Stimulated activated CD8-positive, alpha-beta memory T cell treated with anti-CD3 and anti-CD28 coated beads, Interleukin-7, amount 100 ng/mL, for 4 hours (primary cell): ENCODE measurements at regions not wholly inside any gene's neighbourhood (a gene's known extent, or its start where the extent isn't known, plus 50 kb on each side); places are given as distances from the start of the nearest gene placed in this dataset.

ENCODE experiments used
- DNase-seq, 2 donors: peaks; one replicate each; pipeline ENCODE4 v3.0.0-alpha.2; 2020; ENCODE audit warnings: low read depth in 2 of 2

DNA sequence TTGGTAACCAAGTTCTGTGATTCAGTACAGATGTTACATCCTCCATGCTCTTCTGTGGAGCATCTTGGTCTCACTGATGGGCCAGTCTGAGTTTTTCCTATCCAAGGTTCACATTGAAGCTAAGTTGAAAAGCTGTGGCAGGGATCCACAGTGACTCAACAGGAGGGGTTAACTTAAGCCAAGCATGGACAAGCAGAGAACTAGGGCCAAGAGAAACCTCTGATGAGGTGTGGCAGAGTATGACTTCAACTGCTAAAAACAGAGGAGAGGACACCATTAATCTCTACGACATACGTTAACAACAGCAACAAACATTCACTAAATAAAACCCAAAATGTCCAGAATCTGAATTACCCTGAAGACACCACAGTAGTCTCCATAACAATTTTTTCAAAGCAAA lies 268.1 kb upstream of the UBE2E2 start:
- DNase-seq = no peak

DNA sequence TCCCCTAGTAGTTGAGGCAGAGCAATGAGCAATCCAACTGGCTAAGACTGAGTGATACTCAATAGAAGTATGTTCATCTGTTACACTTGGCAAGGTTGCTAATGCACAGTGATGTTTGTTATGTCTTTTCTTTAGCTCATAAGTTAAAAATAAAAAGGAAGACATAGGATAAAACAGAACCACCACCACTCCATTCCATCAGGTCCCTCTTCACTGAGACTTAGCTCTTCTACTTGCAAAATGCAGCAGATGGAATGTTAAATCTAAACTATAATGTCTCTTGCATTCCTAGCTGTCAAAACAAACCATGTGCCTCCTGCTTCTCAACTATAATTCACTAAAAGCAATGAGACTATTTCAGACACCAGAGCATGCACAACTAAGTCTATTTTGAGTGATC lies 265.6 kb upstream of the UBE2E2 start:
- DNase-seq = no peak

DNA sequence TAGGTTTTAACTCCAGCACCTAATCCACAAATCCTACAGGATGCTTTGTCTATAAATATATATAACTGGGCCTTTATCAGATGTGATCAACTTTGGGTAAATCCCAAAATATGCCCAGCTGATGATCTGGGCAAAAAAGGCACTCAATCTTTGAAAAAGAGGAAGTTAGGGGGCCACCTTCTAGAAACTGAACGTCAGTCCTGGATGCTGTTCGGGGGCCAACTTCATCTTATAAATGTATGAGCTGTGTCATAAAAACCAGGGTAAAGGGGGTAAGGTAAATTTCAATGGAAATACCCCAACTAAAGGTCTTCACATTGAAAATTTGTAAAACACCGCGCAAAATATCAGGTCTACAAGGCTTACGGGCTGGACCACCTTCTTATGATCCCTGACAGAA lies 264.4 kb upstream of the UBE2E2 start:
- DNase-seq = no peak

DNA sequence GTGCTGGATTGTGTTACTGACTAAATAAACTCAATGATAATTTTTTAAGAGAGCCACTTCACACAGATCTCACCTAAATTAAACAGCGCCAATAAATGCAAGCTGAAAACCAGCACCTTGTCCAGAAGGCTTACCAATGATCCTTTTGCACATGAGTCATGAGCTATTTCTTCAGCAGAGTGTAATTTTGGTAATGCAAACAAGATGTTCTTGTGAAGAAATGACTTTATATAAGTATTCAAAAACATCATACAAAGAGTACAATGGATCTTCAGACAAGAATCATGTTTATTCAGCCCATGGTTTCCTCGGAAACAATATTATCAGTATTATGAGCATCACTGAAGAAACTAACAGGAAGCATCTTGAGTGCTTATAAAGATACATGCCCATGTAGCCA lies 263.8 kb upstream of the UBE2E2 start:
- DNase-seq = no peak

DNA sequence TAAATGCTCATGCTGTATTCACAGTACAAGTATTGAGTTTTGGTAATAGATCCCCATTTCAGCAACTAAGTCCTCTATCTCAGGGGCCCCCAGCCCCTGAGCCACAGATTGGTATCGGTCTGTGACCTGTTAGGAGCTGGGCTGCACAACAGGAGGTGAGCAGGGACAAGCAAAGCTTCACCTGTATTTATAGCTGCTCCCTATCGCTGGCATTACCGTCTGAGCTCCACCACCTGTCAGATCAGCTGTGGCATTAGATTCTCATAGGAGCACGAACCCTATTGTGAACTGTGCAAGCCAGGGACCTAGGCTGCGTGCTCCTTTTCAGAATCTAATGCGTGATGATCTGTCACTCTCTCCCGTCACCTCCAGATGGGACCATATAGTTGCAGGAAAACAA lies 262.8 kb upstream of the UBE2E2 start:
- no peak for DNase-seq

DNA sequence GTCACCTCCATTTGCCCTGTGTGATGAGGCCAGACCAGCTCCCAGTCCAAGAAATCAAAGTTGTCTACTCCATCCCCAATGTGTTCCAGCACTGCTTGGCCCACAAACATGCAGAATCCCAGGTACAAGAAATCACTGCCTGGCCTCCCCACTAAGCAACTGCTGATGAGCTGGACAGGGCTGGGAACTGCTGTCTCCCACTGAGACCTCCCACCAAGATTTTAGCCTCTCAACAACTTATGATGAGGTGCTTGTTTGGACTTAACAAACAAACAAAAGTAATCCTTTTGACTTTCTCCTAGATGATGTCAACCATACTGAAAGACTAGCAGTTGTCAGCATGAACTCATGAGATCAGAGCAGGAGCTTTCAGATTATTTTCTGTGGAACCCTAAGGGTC lies 260.1 kb upstream of the UBE2E2 start:
- no peak for DNase-seq

DNA sequence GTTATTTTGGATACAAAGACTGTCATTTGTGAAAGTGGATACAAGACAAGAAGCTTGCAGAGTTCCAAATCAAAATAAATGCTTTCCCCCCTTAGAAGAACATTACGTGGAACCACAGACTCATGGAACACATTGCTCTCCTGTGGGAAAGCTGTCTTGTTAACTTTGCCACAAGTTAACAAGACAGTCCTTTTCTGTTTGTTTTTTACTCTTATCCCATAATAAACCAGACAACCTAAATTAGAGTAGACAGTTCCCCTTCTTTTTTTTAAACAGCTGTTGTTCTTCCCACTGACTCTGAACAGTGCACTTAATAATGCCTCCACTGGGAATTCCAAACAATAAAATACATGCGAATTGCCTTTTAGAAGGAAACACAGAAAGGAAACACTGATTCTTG lies 255.3 kb upstream of the UBE2E2 start:
- DNase-seq = no peak

DNA sequence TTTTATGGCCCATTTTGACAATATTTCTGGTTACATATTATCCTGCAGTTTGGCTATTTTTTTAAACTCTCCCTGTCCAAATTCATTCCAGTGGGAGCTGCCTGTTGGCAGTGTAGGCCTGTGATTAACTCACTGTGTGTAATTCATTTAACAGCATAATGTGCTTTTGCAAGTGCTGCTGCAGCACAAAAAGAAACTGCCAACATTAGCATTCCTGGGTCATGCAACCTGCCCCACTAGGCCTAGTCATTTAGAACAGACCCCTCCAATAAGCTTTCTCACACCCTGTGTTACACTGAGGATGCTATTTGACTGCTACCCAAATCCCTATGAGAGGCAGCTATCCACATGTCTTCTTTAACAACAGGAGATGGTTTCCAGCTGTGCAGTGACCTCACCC lies 251.2 kb upstream of the UBE2E2 start:
- no peak for DNase-seq

DNA sequence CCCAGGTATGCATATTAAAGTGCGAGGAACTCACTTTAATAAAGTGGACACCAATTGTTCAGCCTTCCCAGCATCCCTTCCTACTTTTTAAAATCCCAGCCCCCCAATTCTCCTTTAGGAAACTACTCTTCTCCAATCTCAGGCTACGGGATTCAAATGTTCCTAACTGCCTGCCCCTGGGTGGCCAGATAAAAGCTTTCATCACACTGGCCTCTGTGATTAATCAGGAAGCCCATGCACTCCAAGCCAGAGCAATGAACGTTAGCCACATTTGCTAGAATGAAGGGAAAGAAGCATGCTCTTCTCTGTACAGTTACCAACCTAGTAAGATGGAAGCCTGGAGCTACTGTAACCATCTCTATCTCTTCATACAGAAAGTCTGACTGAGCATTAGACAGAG lies 250.3 kb upstream of the UBE2E2 start:
- no peak for DNase-seq

DNA sequence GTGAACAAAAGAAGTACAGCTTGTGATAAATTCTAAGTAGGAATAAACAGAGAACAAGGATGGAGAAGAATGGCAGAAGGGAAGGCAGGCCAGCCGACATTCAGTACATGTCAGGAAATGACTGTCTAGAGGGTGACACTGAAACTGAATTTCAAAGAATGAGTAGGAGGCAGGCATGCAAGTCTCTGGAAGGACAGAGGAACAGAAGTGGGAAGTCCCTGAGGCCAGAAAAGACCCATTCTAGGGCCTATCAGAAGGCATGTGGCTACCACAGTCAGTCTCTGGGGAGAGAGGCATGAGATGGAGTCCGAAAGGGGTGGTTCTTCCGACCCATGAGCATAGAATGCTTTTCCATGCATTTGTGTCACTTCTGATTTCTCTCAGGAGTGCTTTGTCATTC lies 243.5 kb upstream of the UBE2E2 start:
- no peak for DNase-seq

DNA sequence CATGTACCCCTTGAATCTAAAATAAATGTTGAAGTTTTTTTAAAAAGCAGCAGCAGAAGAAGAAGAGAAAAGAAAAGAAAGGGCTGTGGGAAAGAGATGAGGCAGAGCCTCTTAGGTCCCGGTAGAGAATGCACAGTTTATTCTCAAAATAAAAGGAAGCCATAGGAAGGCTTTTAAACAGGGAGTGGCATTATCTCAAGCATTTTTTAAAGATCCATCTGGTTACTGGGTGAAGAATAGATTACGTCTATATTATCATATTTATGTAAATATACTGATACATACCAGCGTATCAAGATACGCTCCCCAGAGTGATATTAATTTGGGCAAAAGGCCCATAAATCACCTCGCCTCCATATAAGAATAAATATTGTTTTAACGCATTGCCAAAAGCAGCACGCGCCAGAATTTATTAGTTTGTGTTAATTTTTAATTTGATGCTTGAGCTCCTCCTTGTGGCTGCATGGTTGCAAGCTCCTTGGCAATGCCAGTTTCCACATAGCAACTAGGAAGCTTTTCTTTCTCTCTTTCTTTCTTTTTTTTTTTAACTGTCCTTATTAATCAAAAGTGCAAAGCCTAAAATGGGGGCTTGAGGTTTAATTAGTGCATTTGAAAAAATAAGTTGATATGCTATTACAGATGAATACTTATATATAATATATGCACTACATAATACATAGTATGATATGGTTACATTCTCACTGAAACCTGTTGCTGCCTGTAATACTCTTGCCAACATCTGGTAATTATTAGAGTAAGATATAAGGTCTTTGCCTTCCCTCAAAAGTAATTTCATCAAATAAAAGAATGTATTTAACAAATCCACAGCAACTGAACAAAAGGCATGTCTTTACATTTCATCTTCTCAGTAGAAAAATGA lies 242.8 kb upstream of the UBE2E2 start:
- no peak for DNase-seq

DNA sequence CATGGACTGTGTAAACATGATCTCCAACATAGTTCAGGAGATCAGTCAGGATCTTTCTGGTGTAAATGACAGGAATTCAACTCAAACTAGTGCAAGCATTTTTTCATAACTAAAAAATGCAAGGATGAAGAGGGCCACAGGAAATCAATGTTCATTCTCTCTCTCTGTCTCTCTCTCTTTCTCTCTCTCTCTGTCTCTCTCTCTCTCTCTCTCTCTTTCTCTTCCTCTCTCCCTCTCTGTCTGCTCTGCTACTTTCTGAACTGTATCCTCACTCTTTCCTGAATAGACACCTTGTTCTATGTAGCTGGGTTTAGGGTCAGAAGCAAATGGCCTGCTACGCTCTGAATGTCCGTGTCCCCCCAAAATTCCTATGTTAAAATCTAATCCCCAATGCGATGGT lies 240.9 kb upstream of the UBE2E2 start:
- no peak for DNase-seq

DNA sequence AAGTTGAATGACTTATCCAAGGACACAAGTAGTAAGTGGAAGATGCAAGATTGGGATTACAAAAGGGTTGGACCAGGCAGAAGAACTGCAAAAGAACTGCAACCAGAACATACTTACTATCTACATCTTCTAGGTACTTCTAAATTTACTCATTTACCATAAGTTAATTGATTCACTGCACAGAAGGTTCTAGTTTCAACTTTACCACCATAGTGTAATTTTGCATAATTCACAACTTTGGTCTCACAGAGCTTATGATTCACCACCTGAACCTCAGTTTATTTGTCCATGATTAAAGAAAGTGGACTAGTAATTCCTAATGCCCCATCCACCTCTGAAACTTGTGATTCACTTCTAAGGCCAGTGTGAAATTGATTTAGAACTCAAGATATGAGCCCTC lies 236.8 kb upstream of the UBE2E2 start:
- no peak for DNase-seq

DNA sequence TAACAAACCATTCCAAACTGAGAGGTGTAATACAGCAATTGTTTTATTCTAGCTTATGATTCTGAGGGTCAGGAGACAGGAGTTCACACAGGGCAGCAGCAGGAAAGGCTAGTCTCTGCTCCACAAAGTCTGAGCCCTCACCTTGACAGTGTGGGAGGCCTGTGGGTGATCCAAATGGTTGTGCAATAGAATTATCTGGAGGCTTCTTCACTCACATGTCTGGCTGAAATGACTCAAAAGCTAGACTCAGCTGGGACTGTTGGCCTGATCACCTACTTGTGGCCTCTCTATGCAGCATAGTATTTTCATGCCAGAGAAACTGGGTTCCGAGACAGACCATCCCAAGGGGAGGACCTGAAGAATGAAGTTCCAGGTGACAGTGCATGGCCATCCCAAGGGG lies 233.9 kb upstream of the UBE2E2 start:
- DNase-seq = no peak

DNA sequence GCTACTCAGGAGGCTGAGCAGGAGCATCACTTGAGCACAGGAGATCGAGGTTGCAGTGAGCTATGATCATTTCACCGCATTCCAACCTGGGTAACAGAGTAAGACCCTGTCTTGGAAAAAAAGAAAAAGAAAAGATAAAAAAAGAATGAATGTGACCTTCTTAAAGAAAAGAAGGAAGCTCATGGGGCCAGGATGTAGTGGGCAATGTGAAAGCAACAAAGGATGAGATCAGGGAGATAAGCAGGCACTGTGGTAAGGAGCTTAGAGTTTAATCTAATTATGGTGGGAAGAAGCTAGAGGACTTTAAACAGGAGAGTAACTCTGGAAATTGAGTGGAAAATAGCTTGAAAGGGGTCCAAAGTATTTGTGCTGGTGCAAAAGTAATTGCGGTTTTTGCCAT lies 231.6 kb upstream of the UBE2E2 start:
- no peak for DNase-seq

DNA sequence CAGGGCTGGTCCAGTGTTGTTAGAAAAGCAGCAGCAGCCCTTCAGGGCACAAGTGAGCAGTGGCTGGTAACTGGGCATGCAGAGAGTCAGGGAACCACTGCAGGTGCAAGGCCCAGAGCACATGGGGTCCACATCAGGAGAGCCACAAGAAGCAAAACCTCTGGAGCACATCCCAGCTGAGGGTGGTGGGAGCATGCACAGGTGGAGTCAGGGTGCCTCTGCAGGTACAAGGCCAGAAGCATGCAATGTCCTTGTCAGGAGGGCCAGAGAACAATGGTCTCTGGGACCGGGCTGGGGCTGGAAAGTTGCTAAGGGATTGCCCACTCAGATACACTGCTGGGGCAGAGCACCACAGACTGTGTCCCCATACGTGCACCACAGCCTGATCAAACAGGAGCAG lies 226.1 kb upstream of the UBE2E2 start:
- DNase-seq = no peak

DNA sequence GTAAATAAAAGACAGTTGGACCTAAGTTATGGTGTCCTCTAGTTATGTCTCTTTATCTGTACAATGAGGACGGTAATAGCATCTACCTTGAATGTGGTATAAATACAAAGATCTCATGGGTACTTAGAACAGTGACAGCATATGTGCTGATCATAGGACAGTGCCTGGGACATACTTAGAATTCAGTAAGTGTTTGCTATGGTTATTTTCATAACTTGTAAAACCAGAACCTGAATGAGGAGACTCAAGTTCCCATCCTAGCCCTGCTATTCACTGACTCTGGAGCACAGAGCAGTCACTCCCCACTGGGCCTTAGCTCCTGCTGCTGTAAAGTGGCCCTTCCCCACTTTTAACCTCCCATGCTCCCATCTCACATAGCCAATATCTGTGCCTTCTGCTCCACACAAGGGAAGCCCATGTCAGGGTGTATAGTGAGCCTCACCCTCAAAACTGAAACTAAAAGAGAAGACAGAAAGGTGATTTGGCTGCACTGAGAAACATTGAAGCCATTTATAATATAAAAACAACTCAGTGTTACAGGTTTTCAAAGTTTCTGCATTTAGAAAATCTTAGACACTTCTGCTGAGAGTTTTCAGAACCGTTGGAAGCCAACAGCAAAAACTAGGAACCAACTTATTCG lies 225.4 kb upstream of the UBE2E2 start:
- DNase-seq = no peak

DNA sequence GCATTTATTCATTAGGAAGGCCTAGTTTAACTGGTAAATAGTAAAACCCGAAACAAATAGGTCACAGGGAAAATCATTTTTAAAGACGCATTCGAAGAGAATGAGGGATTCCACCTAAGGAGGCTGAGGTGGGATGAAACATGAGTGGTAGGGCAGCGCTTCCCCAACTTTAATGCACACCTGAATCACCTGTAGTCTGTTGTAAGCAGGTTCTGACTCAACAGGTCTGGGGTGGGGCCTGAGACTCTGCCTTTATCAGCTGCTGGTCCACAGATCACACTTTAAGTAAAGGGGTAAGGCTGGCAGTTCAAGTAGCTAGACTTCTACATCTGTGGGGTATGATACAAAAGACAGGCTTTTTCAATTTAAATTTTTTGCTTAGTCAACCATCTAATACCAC lies 223.5 kb upstream of the UBE2E2 start:
- no peak for DNase-seq

DNA sequence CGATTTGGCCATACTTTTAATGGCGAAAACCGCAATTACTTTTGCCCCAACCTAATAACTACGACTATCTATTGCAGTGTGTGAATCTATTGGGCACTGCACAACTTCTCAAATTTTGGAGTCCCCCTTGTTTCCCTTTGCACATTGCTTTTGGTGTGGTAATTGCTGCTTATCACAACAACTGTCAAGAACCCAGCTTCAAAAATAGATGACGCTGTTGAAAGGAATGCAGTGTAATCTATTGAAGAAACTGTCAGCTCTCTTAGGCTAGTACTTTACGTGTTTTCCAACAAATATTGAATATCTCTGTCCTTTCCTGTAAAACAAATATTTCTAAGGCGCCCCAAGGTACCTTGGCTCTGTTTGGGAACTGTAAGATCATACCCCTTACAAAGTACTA lies 222.8 kb upstream of the UBE2E2 start:
- no peak for DNase-seq

DNA sequence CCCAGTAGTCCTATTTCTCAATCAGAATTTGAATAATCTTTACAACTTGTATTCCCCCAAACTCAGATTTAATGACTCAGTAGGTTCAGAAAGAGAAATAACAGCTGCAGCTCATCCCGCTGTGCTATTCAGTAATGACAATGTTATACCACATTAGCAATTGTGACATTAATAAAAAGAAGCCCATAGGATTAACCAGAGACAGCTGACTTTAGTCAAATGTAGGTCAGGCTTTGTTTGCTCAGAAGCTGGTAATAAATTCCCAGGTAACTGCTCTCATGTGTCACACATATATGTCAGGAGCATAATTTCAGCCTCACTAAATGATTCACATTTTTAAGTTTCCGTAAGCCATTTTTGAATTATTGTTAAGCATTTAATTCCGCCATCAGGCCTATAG lies 222.0 kb upstream of the UBE2E2 start:
- DNase-seq = no peak

DNA sequence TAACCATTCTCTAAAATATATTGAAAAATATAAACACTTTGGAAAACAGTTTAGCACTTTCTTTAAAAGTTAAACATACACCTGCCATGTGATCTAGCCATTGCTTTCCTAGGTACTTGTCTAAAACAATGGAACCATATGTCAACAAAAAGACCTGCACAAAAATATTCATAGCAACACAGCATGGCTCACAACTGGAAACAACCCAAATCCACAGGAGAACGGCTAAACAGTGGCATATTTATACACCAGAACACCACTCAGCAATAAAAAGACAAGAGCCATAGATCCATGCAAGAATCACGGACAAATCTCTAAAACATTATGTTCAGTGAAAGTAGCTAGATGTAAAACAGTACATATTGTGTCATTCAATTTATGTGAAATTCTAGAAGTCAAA lies 221.3 kb upstream of the UBE2E2 start:
- no peak for DNase-seq

DNA sequence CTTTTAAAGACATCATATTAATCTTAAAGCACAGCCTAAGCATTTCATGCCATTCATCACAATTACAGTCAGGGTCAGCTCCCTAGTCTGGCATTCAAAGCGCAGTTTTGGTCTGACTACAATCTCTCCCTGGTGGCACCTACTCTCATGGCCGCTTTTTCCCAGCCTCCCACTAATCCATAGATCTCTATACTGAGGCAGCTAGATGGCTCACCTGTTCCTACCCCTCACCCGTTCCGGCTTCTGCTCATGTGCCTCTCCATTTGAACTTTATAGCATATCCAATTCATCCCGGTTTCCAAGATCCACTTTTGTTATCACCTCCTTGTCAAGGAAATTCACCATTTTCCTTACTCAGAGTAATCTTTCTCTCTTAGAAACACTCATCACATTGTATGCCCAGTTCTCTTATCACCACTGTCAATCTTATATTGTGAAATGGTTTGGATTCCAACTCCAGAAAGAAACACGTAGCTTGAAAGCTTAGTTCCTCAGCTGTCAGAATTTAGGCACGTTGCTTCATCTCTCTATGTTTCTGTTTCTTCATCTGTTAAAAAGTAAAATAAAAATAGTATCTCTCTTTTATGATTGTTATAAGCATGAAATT lies 220.0 kb upstream of the UBE2E2 start:
- no peak for DNase-seq

DNA sequence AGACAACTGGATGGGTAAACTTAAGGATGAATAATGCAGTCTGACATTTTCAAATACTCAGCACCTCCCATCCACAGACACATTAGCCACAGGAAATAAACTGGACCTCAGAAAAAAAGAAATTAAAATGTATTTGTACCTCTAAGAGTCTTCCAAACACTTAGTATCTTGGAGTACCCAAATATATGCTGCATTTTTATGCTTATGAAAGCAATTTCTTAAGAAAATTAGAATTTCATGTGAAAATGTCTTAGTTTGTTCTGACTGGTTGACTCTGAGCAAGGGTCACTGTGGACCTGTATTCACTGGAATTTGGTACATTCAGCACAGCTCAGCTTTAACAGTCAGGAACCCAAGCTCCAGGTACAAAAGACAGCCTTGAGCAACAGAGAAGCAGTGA lies 216.2 kb upstream of the UBE2E2 start:
- no peak for DNase-seq
